Stimulated activated CD4-positive, alpha-beta T cell treated with anti-CD3 and anti-CD28 coated beads, Interleukin-15, amount 100 ng/mL, for 24 hours (primary cell): ENCODE measurements at regions not wholly inside any gene's neighbourhood (a gene's known extent, or its start where the extent isn't known, plus 50 kb on each side); places are given as distances from the start of the nearest gene placed in this dataset.

Source experiments
- DNase-seq: peaks from one replicate; pipeline ENCODE4 v3.0.0-alpha.2; 2020

- DNase-seq = no peak
Observed at GRCh38 chr21:16020878-16021277, 291.1 kb downstream of the USP25 start.

- DNase-seq = no peak
Observed at GRCh38 chr21:16022116-16022515, 292.3 kb downstream of the USP25 start.

- DNase-seq = no peak
Observed at GRCh38 chr21:16022921-16023320, 293.1 kb downstream of the USP25 start.

GRCh38 chr21:16028142-16028541 lies 298.4 kb downstream of the USP25 start:
- DNase-seq = no peak

GRCh38 chr21:16028941-16029464 lies 299.2 kb downstream of the USP25 start:
- no peak for DNase-seq

- DNase-seq = no peak
Observed at GRCh38 chr21:16033193-16033592, 303.4 kb downstream of the USP25 start.

GRCh38 chr21:16034446-16035190 lies 304.8 kb downstream of the USP25 start:
- DNase-seq = no peak

GRCh38 chr21:16037421-16037955 lies 307.7 kb downstream of the USP25 start:
- no peak for DNase-seq

- no peak for DNase-seq
Observed at GRCh38 chr21:16040601-16041000, 310.8 kb downstream of the USP25 start.

- DNase-seq = no peak
Observed at GRCh38 chr21:16044676-16045075, 314.9 kb downstream of the USP25 start.

GRCh38 chr21:16046656-16047330 lies 317.0 kb downstream of the USP25 start:
- DNase-seq = no peak

- DNase-seq = no peak
Observed at GRCh38 chr21:16047904-16048303, 318.1 kb downstream of the USP25 start.

GRCh38 chr21:16055014-16055413 lies 325.2 kb downstream of the USP25 start:
- DNase-seq = no peak

GRCh38 chr21:16058896-16059295 lies 329.1 kb downstream of the USP25 start:
- no peak for DNase-seq

- no peak for DNase-seq
Observed at GRCh38 chr21:16059981-16060380, 330.2 kb downstream of the USP25 start.

- no peak for DNase-seq
Observed at GRCh38 chr21:16061194-16061593, 331.4 kb downstream of the USP25 start.

GRCh38 chr21:16069178-16070112 lies 339.7 kb downstream of the USP25 start:
- DNase-seq = no peak

GRCh38 chr21:16070207-16070651 lies 340.4 kb downstream of the USP25 start:
- no peak for DNase-seq

- DNase-seq = no peak
Observed at GRCh38 chr21:16071092-16071491, 341.3 kb downstream of the USP25 start.

GRCh38 chr21:16071761-16072160 lies 342.0 kb downstream of the USP25 start:
- DNase-seq = no peak

GRCh38 chr21:16072221-16072620 lies 342.4 kb downstream of the USP25 start:
- DNase-seq = no peak

- DNase-seq = no peak
Observed at GRCh38 chr21:16072737-16073136, 343.0 kb downstream of the USP25 start.

GRCh38 chr21:16073586-16073985 lies 343.8 kb downstream of the USP25 start:
- DNase-seq = no peak
